ENCODE measurements at regions not wholly inside any gene's neighbourhood (a gene's known extent, or its start where the extent isn't known, plus 50 kb on each side); places are given as distances from the start of the nearest gene placed in this dataset.

GRCh38 chr1:201702936-201703335 lies 126.0 kb upstream of the IPO9 start:
- Histone ChIP-seq H2AFZ (ENCODE audit: low read length) (no peak overlapping the region), H4K8ac (ENCODE audit: extremely low read depth, insufficient read depth, low read length) (no peak overlapping the region), H3K56ac (replicated peaks; ENCODE audit: insufficient read length, low read depth, low read length) (no peak overlapping the region), H3K79me2 (ENCODE audit: control insufficient read depth in 1 of 2, insufficient read depth in 2 of 2, low read length in 2 of 2) (no peaks in the 10 kb centered on the region), H2BK15ac (ENCODE audit: low read length) (no peak overlapping the region), H2BK120ac (replicated peaks; ENCODE audit: low read depth, low read length) (no peak overlapping the region), H2AK5ac (ENCODE audit: low read depth, low read length) (no peak overlapping the region), H4K5ac (ENCODE audit: insufficient read length, low read depth, low read length) (no peak overlapping the region), H3K36me3 (ENCODE audit: control insufficient read depth in 2 of 4, insufficient read depth in 4 of 4, low read length in 3 of 4) (no peaks in the 10 kb centered on the region), H3K27ac (ENCODE audit: low read depth, low read length) (no peak overlapping the region), H3K23me2 (ENCODE audit: low read depth, low read length) (no peaks in the 10 kb centered on the region), H3K23ac (ENCODE audit: insufficient read length) (no peak overlapping the region), H4K91ac (replicated peaks; ENCODE audit: insufficient read length, low read length) (no peak overlapping the region), H3K9ac (replicated peaks in 1 of 4; ENCODE audit: extremely low read depth in 1 of 4, low read depth in 3 of 4, low read length in 3 of 4) (no peak overlapping the region), H3K14ac (ENCODE audit: insufficient read length) (no peak overlapping the region), H2BK12ac (ENCODE audit: low read depth, low read length) (no peak overlapping the region), H3K4me3 (ENCODE audit: extremely low read depth in 1 of 4, insufficient read depth in 2 of 4, low read depth in 3 of 4, low read length in 4 of 4) (no peak overlapping the region), H3K27me3 (replicated peaks in 1 of 4; ENCODE audit: control insufficient read depth in 3 of 4, extremely low read depth in 1 of 4, insufficient read depth in 3 of 4, low read length in 3 of 4) (no peaks in the 10 kb centered on the region), H3K18ac (ENCODE audit: extremely low read depth, low read length) (no peak overlapping the region), H4K20me1 (replicated peaks in 1 of 2; ENCODE audit: control insufficient read depth in 1 of 2, insufficient read depth in 2 of 2, low read length in 2 of 2) (peaks cover 0 to 2% of the 10 kb centered on the region in 2 experiments), H3K79me1 (ENCODE audit: low read depth, low read length) (no peaks in the 10 kb centered on the region; the same call in 1 of the 2 replicates), H3K4me2 (ENCODE audit: insufficient read depth in 1 of 2, low read depth in 2 of 2, low read length in 2 of 2) (no peak overlapping the region; a peak in 1 of 4 replicates), H2BK5ac (ENCODE audit: low read depth, low read length) (no peak overlapping the region), H3K4ac (replicated peaks; ENCODE audit: insufficient read length, low read depth, low read length) (no peak overlapping the region), H2BK20ac (ENCODE audit: low read length) (no peak overlapping the region), H3K4me1 (replicated peaks in 1 of 4; ENCODE audit: control insufficient read depth in 3 of 4, insufficient read depth in 4 of 4, low read length in 3 of 4) (peaks cover 2 to 9% (median 5%) of the 10 kb centered on the region in 4 experiments; a peak in 5 of 7 replicates), H3K9me3 (ENCODE audit: insufficient read depth in 2 of 2, low read depth in 1 of 2, low read length in 1 of 2) (no peaks in the 10 kb centered on the region)
- ChIA-PET POLR2A (ENCODE audit: partially characterized antibody) (interaction anchor here (1.4 to 1.6 kb wide), 3 partner anchors 25 to 144 kb away, joined by 3 to 6 read pairs (median 4); no protein-coding TSS in a partner anchor), CTCF (ENCODE audit: partially characterized antibody) (interaction anchor here (0.9 to 28.1 kb wide), 38 partner anchors 9 to 267 kb away, joined by 3 to 823 read pairs (median 8); no protein-coding TSS in a partner anchor)
- FAIRE-seq (no peak), DNase-seq (ENCODE audit: low read depth in 1 of 2, low spot score in 2 of 2) (no peak)
- TF ChIP-seq GTF2F1 (IDR thresholded peaks at IDR 0.05; ENCODE audit: borderline replicate concordance, low read depth, low read length), result no peak
- TF ChIP-seq RFX5 (IDR thresholded peaks at IDR 0.05; ENCODE audit: borderline replicate concordance, low read depth, low read length), result peak; percentile 79
- TF ChIP-seq CBX5 (IDR thresholded peaks at IDR 0.05; ENCODE audit: low read depth, low read length), result no peak
- no peak for TF ChIP-seq SIRT6 (IDR thresholded peaks at IDR 0.05; ENCODE audit: low read length)
- TF ChIP-seq BRCA1 (IDR thresholded peaks at IDR 0.05; ENCODE audit: low read depth, low read length), result no peak
- TF ChIP-seq SIN3A (conservative IDR thresholded peaks at IDR 0.05 in 1 of 2, IDR thresholded peaks at IDR 0.05 in 1 of 2; ENCODE audit: low read depth in 1 of 2, low read length in 2 of 2), result peak in 1 of 2 experiments; percentile 56; a peak in 1 of 4 replicates
- TF ChIP-seq RAD21 (IDR thresholded peaks at IDR 0.05 in 1 of 2, conservative IDR thresholded peaks at IDR 0.05 in 1 of 2; ENCODE audit: low read depth in 2 of 2, low read length in 2 of 2), result 0 out of 4 replicates have a peak, but pooled peaks of 1 of the 2 experiments have one; percentile 0
- WGBS, 2 experiments (ENCODE audit: extremely low coverage in 1 of 2, insufficient coverage in 1 of 2, insufficient read length in 1 of 2, insufficient replicate concordance in 2 of 2, low coverage in 1 of 2, low lambda C conversion rate in 2 of 2, missing lambda C conversion rate in 1 of 2), result 54% methylated on average over 2 of the region's 2 CpGs; no CpG with 5 or more reads in 1 of the 2 experiments

Data from H1 (cell line).